Mesothelial cell of epicardium (in vitro differentiated cells): ENCODE measurements at regions not wholly inside any gene's neighbourhood (a gene's known extent, or its start where the extent isn't known, plus 50 kb on each side); places are given as distances from the start of the nearest gene placed in this dataset.

ENCODE experiments used
- DNase-seq, 2 experiments: peaks; one replicate each; pipeline ENCODE4 v3.0.0; 2021; ENCODE audit warnings: low spot score in 2 of 2; ENCODE audit not compliant: unreplicated experiment in 2 of 2
- H3K27ac Mint-ChIP-seq: 2 replicates; pipeline ENCODE4 v1.8.0; 2021; ENCODE audit warnings: mixed read lengths
- H3K27me3 Mint-ChIP-seq: 2 replicates; pipeline ENCODE4 v1.8.0; 2021; ENCODE audit warnings: low read depth, mixed read lengths
- H3K36me3 Mint-ChIP-seq: 2 replicates; pipeline ENCODE4 v1.8.0; 2021; ENCODE audit warnings: mixed read lengths
- H3K4me1 Mint-ChIP-seq: 2 replicates; pipeline ENCODE4 v1.8.0; 2021; ENCODE audit warnings: mixed read lengths
- H3K4me3 Mint-ChIP-seq: 2 replicates; pipeline ENCODE4 v1.8.0; 2021; ENCODE audit warnings: mild to moderate bottlenecking, moderate library complexity, mixed read lengths
- H3K9me3 Mint-ChIP-seq: 2 replicates; pipeline ENCODE4 v1.8.0; 2021; ENCODE audit warnings: mixed read lengths
- TF ChIP-seq, protein P1 (sequence below): fragments of 200-600 bp; sonication (generic); IDR thresholded peaks from one replicate; pipeline ENCODE4 v1.5.0; 2021; ENCODE audit warnings: antibody characterized with exemption; ENCODE audit not compliant: unreplicated experiment

DNA sequence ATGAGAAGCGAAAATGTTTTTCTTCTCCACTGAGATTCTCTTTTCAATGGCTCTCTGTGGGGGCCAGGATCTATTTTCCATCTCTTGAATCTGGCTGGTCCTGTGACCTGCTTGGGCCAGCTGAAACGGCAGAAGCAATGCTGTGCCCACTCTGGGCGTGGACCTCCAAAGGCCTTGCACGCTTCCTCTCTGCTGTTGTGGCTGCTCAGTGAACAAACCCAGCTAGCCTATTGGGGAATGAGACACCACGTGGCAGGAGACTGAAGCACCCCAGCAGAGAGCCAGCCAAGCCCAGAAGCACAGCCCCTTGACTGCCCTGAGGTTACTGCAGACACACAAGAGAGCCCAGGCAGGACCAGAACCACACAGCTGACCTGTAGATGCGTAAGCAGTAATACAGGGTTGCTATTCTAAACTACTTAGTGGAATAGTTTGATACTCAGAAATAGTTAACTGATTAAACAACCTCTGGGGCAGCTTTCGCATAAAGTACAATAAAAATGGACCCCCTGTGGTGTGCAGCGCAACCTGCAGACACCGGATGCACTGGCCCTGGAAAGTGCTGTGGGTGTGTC is 221.7 kb upstream of the SH3BP4 start:
- H3K36me3 Mint-ChIP-seq, result no peaks in the 10 kb centered on the region
- H3K4me3 Mint-ChIP-seq, result no peak overlapping the region
- no peak for DNase-seq
- H3K9me3 Mint-ChIP-seq, result peaks cover 7% of the 10 kb centered on the region
- peaks cover 14% of the 10 kb centered on the region for H3K4me1 Mint-ChIP-seq
- TF ChIP-seq, protein P1, sequence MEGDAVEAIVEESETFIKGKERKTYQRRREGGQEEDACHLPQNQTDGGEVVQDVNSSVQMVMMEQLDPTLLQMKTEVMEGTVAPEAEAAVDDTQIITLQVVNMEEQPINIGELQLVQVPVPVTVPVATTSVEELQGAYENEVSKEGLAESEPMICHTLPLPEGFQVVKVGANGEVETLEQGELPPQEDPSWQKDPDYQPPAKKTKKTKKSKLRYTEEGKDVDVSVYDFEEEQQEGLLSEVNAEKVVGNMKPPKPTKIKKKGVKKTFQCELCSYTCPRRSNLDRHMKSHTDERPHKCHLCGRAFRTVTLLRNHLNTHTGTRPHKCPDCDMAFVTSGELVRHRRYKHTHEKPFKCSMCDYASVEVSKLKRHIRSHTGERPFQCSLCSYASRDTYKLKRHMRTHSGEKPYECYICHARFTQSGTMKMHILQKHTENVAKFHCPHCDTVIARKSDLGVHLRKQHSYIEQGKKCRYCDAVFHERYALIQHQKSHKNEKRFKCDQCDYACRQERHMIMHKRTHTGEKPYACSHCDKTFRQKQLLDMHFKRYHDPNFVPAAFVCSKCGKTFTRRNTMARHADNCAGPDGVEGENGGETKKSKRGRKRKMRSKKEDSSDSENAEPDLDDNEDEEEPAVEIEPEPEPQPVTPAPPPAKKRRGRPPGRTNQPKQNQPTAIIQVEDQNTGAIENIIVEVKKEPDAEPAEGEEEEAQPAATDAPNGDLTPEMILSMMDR, result no peak
- no peak overlapping the region for H3K27ac Mint-ChIP-seq
- H3K27me3 Mint-ChIP-seq, result peaks cover 12% of the 10 kb centered on the region

DNA sequence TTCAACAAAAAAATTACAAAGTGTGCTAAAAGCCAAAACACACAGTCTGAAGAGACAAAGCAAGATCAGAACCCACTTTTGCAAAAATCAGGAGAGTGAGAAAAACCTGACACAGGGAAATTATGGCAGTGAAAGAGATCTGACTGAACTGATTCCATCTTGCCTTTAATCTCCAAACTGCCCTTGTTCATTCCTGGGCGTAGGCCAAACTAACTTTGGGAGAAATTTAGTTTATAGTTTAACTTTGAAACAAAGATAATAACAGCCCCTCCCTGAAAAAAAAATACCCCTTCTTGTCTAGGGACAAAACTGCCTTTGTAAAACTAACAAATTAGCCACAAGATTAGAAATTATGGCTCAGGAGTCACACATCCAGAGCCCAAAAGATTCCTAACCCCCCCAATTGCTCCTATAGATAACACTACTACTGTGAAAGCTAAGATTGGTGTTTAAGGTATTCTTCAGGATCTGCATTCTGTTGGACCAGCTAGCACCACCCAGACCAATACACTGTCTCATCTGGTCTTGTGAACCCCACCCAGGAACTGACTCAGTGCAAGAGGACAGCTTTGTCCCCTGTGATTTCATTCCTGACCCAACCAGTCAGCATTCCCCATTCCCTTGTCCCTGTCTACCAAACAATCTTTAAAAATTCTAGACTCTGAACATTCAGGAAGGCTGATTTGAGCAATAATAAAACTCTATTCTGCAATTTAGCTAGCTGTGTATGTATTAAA is 226.1 kb upstream of the SH3BP4 start:
- Mint-ChIP-seq H3K27ac (no peak overlapping the region), H3K4me3 (no peak overlapping the region), H3K36me3 (no peaks in the 10 kb centered on the region), H3K9me3 (peaks cover 3% of the 10 kb centered on the region), H3K27me3 (peaks cover 8% of the 10 kb centered on the region), H3K4me1 (peaks cover 28% of the 10 kb centered on the region)
- DNase-seq, result no peak
- TF ChIP-seq, protein P1, result no peak

GRCh38 chr2:234724850-234725249 is 227.0 kb upstream of the SH3BP4 start:
- Mint-ChIP-seq H3K4me3 (no peak overlapping the region), H3K27me3 (peaks cover 10% of the 10 kb centered on the region), H3K36me3 (no peaks in the 10 kb centered on the region), H3K9me3 (peaks cover 3% of the 10 kb centered on the region), H3K27ac (peak overlapping the region; percentile 31), H3K4me1 (peaks cover 30% of the 10 kb centered on the region)
- no peak for DNase-seq
- TF ChIP-seq, protein P1, result no peak

GRCh38 chr2:234723400-234723799 is 226.5 kb upstream of the ARL4C start:
- H3K27ac Mint-ChIP-seq, result no peak overlapping the region
- H3K4me1 Mint-ChIP-seq, result peaks cover 31% of the 10 kb centered on the region
- H3K36me3 Mint-ChIP-seq, result no peaks in the 10 kb centered on the region
- no peak overlapping the region for H3K4me3 Mint-ChIP-seq
- TF ChIP-seq, protein P1, result no peak
- DNase-seq, result no peak
- peaks cover 10% of the 10 kb centered on the region for H3K27me3 Mint-ChIP-seq
- peaks cover 3% of the 10 kb centered on the region for H3K9me3 Mint-ChIP-seq

GRCh38 chr2:234722176-234722575 is 225.3 kb upstream of the ARL4C start:
- Mint-ChIP-seq H3K27ac (no peak overlapping the region), H3K4me1 (peaks cover 31% of the 10 kb centered on the region), H3K36me3 (no peaks in the 10 kb centered on the region), H3K27me3 (peaks cover 18% of the 10 kb centered on the region), H3K9me3 (peaks cover 3% of the 10 kb centered on the region), H3K4me3 (no peak overlapping the region)
- TF ChIP-seq, protein P1, result no peak
- DNase-seq, result no peak
